MCF 10A (cell line): ENCODE measurements at regions not wholly inside any gene's neighbourhood (a gene's known extent, or its start where the extent isn't known, plus 50 kb on each side); places are given as distances from the start of the nearest gene placed in this dataset.
A peak's percentile ranks its signal among the peaks of the same experiment; 100 is the strongest.
"Not testable (repeated sequence)": the region's sequence is repeated elsewhere in the genome, so short reads cannot be mapped to it uniquely, and the experiment has no call there.

Experiments
- BruUV-seq: library from RNA; stranded (reverse); fragments of 400-500 nt; replicated peaks from 2 replicates; lab custom pipeline; 2021; lab: Mats Ljungman, UMichigan
- CTCF ChIA-PET: fragments of 300-600 bp; sonication (Branson Sonifier 250); formaldehyde crosslinking; extraction: SDS; loops from one replicate; lab custom pipeline; 2021; ENCODE audit warnings: antibody characterized with exemption, inconsistent platforms; lab: Yijun Ruan, JAX
- POLR2A ChIA-PET: fragments of 300-600, 350-650 bp; sonication (Branson Sonifier 250); formaldehyde crosslinking; extraction: SDS; loops from one replicate; lab custom pipeline; 2020; ENCODE audit warnings: antibody characterized with exemption, inconsistent platforms; lab: Yijun Ruan, JAX
- DNase-seq: peaks from one replicate; pipeline ENCODE4 v3.0.0-alpha.2; 2018; ENCODE audit not compliant: unreplicated experiment
- H3K27ac Mint-ChIP-seq: one replicate; pipeline ENCODE4 v1.8.0; 2022; ENCODE audit warnings: mild to moderate bottlenecking, low read depth, mixed read lengths; ENCODE audit not compliant: unreplicated experiment
- H3K27me3 Mint-ChIP-seq: one replicate; pipeline ENCODE4 v1.8.0; 2022; ENCODE audit warnings: mixed read lengths; ENCODE audit not compliant: insufficient read depth, unreplicated experiment
- H3K36me3 Mint-ChIP-seq: one replicate; pipeline ENCODE4 v1.8.0; 2022; ENCODE audit warnings: mild to moderate bottlenecking, moderate library complexity, mixed read lengths; ENCODE audit not compliant: insufficient read depth, unreplicated experiment
- H3K4me1 Mint-ChIP-seq: one replicate; pipeline ENCODE4 v1.8.0; 2022; ENCODE audit warnings: mixed read lengths; ENCODE audit not compliant: insufficient read depth, unreplicated experiment
- H3K4me3 Mint-ChIP-seq: one replicate; pipeline ENCODE4 v1.8.0; 2022; ENCODE audit warnings: mild to moderate bottlenecking, moderate library complexity, mixed read lengths; ENCODE audit not compliant: unreplicated experiment
- H3K9me3 Mint-ChIP-seq: one replicate; pipeline ENCODE4 v1.8.0; 2022; ENCODE audit warnings: mixed read lengths; ENCODE audit not compliant: unreplicated experiment
- CTCF ChIP-seq: fragments of 200-600 bp; IDR thresholded peaks from one replicate; pipeline ENCODE4 v1.8.0; 2022; ENCODE audit warnings: antibody characterized with exemption, mild to moderate bottlenecking; ENCODE audit not compliant: unreplicated experiment
- intact Hi-C: fragments of 100-400 bp; cut with micrococcal nuclease; formaldehyde crosslinking; loops from 2 replicates; pipeline ENCODE4 v1.14.1; 2022

DNA sequence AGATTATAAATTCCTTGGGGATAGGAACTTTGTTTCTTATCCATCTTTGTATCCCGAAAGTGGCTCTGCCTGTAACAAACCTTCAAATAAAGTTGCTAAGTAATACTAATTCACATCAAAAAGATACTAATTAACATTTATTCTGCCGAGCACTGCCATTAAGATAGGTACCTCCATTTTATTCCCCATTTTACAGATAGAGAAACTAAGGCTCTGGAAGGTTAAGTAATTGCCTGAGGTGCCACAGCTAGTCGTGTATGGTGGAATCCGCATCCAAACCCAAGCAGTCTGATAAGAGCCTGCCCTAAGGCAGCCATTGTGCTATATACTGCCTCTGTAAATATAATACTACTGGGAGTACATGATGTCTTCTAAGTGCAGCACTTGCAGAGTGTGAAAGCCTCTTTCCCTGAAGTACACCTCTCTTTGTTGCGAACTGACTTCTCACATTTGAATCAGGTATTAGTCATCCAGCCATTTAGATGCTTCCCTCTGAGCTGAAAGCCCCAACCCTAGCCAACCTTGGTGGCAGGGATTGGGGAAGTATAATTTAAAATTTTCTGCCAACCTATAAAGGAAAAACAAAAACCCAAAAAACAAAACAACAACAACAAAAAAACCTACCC lies 78.5 kb upstream of the CHD2 start:
- intact Hi-C loops, result loop anchor here (2.0 kb wide), 1 partner anchor 61 kb away; no protein-coding TSS in a partner anchor
- no TSS peak for BruUV-seq
- no peaks in the 10 kb centered on the region for H3K27me3 Mint-ChIP-seq
- no peak for TF ChIP-seq CTCF
- H3K4me3 Mint-ChIP-seq, result peak overlapping the region; percentile 53
- H3K27ac Mint-ChIP-seq, result peak overlapping the region; percentile 67
- peaks cover 25% of the 10 kb centered on the region for H3K4me1 Mint-ChIP-seq
- DNase-seq, result peak; percentile 49
- H3K9me3 Mint-ChIP-seq, result no peaks in the 10 kb centered on the region
- CTCF ChIA-PET, result interaction anchor here (0.7 to 4.7 kb wide), 4 partner anchors 10 to 59 kb away, joined by 3 to 26 read pairs (median 9); no protein-coding TSS in a partner anchor
- peaks cover 11% of the 10 kb centered on the region for H3K36me3 Mint-ChIP-seq
- POLR2A ChIA-PET, result interaction anchor here (0.7 to 9.3 kb wide), 17 partner anchors 8 to 780 kb away, joined by 3 to 357 read pairs (median 11); partner anchors contain the start of gene CHD2

GRCh38 chr15:92822216-92823144 lies 77.6 kb upstream of the CHD2 start:
- H3K27ac Mint-ChIP-seq, result peak overlapping the region; percentile 67
- no peaks in the 10 kb centered on the region for H3K9me3 Mint-ChIP-seq
- H3K4me3 Mint-ChIP-seq, result no peak overlapping the region
- peaks cover 25% of the 10 kb centered on the region for H3K4me1 Mint-ChIP-seq
- BruUV-seq, result no TSS peak
- no peak for DNase-seq
- intact Hi-C loops, result no loop called here
- H3K36me3 Mint-ChIP-seq, result peaks cover 11% of the 10 kb centered on the region
- H3K27me3 Mint-ChIP-seq, result no peaks in the 10 kb centered on the region
- ChIA-PET CTCF (interaction anchor here (0.5 to 4.7 kb wide), 4 partner anchors 9 to 96 kb away, joined by 3 to 26 read pairs (median 3); no protein-coding TSS in a partner anchor), POLR2A (interaction anchor here (0.7 to 9.3 kb wide), 13 partner anchors 8 to 99 kb away, joined by 3 to 357 read pairs (median 50); partner anchors contain the start of gene CHD2)
- no peak for TF ChIP-seq CTCF

DNA sequence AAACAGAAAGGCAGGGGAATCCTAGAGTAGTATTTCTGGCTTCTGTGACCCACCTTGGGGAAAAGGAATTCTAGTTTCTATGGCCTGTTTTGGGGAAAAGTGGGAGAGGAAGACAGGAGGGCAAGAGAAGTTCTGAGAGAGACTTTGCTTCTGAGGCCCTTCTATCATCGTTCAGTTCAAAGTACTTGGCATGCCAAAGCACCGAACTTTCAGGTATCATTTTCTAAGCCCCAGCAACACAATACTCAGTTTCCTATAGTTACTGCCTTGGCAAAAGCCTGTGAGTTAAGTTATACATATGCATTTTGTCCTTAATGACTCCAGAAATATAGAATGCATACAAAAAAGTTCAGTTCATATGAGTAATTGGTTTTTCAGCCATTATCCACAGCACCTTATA lies 74.1 kb upstream of the CHD2 start:
- no peaks in the 10 kb centered on the region for H3K27me3 Mint-ChIP-seq
- BruUV-seq, result no TSS peak
- H3K36me3 Mint-ChIP-seq, result peaks cover 6% of the 10 kb centered on the region
- H3K9me3 Mint-ChIP-seq, result no peaks in the 10 kb centered on the region
- DNase-seq, result no peak
- no peak overlapping the region for H3K27ac Mint-ChIP-seq
- H3K4me1 Mint-ChIP-seq, result peaks cover 6% of the 10 kb centered on the region
- ChIA-PET CTCF (no interaction called here), POLR2A (interaction anchor here (9.3 kb wide), 1 partner anchor 56 kb away, joined by 357 read pairs; no protein-coding TSS in a partner anchor)
- no peak for TF ChIP-seq CTCF
- no peak overlapping the region for H3K4me3 Mint-ChIP-seq
- intact Hi-C loops, result no loop called here

GRCh38 chr15:92827991-92828390 lies 72.1 kb upstream of the CHD2 start:
- DNase-seq, H3K27ac Mint-ChIP-seq, H3K4me1 Mint-ChIP-seq, H3K27me3 Mint-ChIP-seq, intact Hi-C loops, BruUV-seq, CTCF ChIA-PET, H3K9me3 Mint-ChIP-seq, H3K4me3 Mint-ChIP-seq, H3K36me3 Mint-ChIP-seq: not testable (repeated sequence)
- POLR2A ChIA-PET, result interaction anchor here (1.1 to 8.7 kb wide), 4 partner anchors 7 to 74 kb away, joined by 3 to 299 read pairs (median 118); no protein-coding TSS in a partner anchor
